ENCODE measurements at regions not wholly inside any gene's neighbourhood (a gene's known extent, or its start where the extent isn't known, plus 50 kb on each side); places are given as distances from the start of the nearest gene placed in this dataset.

DNA sequence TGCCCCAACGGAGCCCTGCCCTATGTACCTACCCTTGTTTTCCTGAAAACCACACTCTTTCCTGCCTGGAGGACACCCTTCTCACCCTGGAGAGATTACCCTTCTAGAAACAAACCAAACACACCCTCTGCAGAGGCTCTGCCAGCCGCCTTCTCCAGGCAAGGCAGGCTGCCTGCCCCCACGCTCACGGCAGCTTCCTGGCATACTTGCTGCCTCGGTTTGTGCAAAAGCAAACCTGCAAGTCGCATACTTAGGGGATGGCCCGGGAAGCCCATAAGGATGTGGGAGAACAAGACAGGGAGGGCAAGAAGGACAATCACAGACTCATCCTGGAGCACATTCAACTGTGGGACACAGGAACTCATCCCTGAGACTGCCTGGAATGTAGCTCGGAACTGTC is 154.0 kb upstream of the DIO3 start:
- 63 to 70% methylated on average over 8 of the region's 8 CpGs for WGBS, 2 experiments (ENCODE audit: low coverage in 1 of 2, low lambda C conversion rate in 2 of 2, missing lambda C conversion rate in 2 of 2)
- H3K36me3 ChIP-seq (ENCODE audit: low read depth) = no peaks in the 10 kb centered on the region
- no peaks in the 10 kb centered on the region for H3K9me2 ChIP-seq (ENCODE audit: insufficient read depth)
- H3K27ac ChIP-seq = no peak overlapping the region
- H3K4me1 ChIP-seq (ENCODE audit: insufficient read depth) = peaks cover 6% of the 10 kb centered on the region; the same call in 1 of the 2 replicates
- no peak overlapping the region for H3K4me3 ChIP-seq
- no peaks in the 10 kb centered on the region for H4K20me1 ChIP-seq (ENCODE audit: insufficient read depth)
- H3K9ac ChIP-seq = no peak overlapping the region
- H3K9me3 ChIP-seq (ENCODE audit: low read depth) = no peaks in the 10 kb centered on the region
- no peak overlapping the region for H2AFZ ChIP-seq
- H3K4me2 ChIP-seq (ENCODE audit: unreplicated experiment) = no peak overlapping the region
- no peaks in the 10 kb centered on the region; the same call in 1 of the 2 replicates for H3F3A ChIP-seq (ENCODE audit: insufficient read depth)
- in situ Hi-C loops (cut with MboI) = no loop called here
- peaks cover 15% of the 10 kb centered on the region for H3K27me3 ChIP-seq (replicated peaks; ENCODE audit: insufficient read depth)
- DNase-seq = no peak
- TF ChIP-seq EZH2 (IDR thresholded peaks at IDR 0.05; ENCODE audit: insufficient read depth, poor library complexity, severe bottlenecking) = no peak
- H3K79me2 ChIP-seq (ENCODE audit: insufficient read depth) = no peaks in the 10 kb centered on the region

- peaks cover 23% of the 10 kb centered on the region for H3K27me3 ChIP-seq (replicated peaks; ENCODE audit: insufficient read depth)
- H3K4me2 ChIP-seq (ENCODE audit: unreplicated experiment) = no peak overlapping the region
- no peaks in the 10 kb centered on the region for H3K36me3 ChIP-seq (ENCODE audit: low read depth)
- H4K20me1 ChIP-seq (ENCODE audit: insufficient read depth) = no peaks in the 10 kb centered on the region
- no peak overlapping the region for H3K4me3 ChIP-seq
- H3K27ac ChIP-seq = peak overlapping the region; percentile 14; the same call in 1 of the 2 replicates
- no peaks in the 10 kb centered on the region for H3K9me3 ChIP-seq (ENCODE audit: low read depth)
- TF ChIP-seq EZH2phosphoT487 (IDR thresholded peaks at IDR 0.05; ENCODE audit: insufficient read depth, low read depth) = no peak
- TF ChIP-seq EZH2 (IDR thresholded peaks at IDR 0.05; ENCODE audit: insufficient read depth, poor library complexity, severe bottlenecking) = no peak
- H3K79me2 ChIP-seq (ENCODE audit: insufficient read depth) = no peaks in the 10 kb centered on the region
- no peak overlapping the region for H3K9ac ChIP-seq
- H2AFZ ChIP-seq = no peak overlapping the region
- DNase-seq = peak; percentile 85
- H3F3A ChIP-seq (ENCODE audit: insufficient read depth) = no peaks in the 10 kb centered on the region; the same call in 1 of the 2 replicates
- peaks cover 6% of the 10 kb centered on the region; the same call in 1 of the 2 replicates for H3K4me1 ChIP-seq (ENCODE audit: insufficient read depth)
- in situ Hi-C loops (cut with MboI) = no loop called here
- no peaks in the 10 kb centered on the region for H3K9me2 ChIP-seq (ENCODE audit: insufficient read depth)
- WGBS, 2 experiments (ENCODE audit: low coverage in 1 of 2, low lambda C conversion rate in 2 of 2, missing lambda C conversion rate in 2 of 2) = 22 to 24% methylated on average over 20 of the region's 20 CpGs
Measured at GRCh38 chr14:101408077-101408831, 153.0 kb upstream of the DIO3 start.

DNA sequence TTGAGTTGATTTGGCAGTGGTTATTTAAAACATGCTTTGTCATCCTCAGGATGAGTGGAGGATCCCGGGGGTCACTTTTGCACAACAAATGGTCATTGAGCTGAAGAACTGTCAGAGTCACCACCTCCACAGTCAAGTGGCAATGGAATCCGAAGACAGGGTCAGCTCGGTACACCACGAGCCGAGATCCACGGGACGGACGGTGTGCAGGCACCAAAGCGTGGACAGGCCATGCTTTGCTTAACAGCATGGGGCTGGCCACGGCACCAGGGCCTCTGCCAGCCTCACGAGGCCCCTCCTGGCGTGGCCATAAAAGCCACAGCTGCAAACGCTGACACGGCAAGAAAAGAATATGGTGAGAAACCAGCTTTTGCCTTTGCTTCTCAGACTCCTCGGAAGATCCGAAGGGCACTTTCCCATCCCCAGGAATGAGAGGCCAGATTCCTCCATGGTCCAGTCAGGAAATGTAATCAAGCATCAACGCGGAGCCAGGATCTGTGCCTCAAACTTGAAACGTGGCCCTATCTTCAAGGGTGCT is 152.2 kb upstream of the DIO3 start:
- H4K20me1 ChIP-seq (ENCODE audit: insufficient read depth) = no peaks in the 10 kb centered on the region
- no peaks in the 10 kb centered on the region for H3K9me2 ChIP-seq (ENCODE audit: insufficient read depth)
- no peaks in the 10 kb centered on the region for H3K79me2 ChIP-seq (ENCODE audit: insufficient read depth)
- no peak overlapping the region for H2AFZ ChIP-seq
- no peak for DNase-seq
- 51 to 53% methylated on average over 19 of the region's 19 CpGs for WGBS, 2 experiments (ENCODE audit: low coverage in 1 of 2, low lambda C conversion rate in 2 of 2, missing lambda C conversion rate in 2 of 2)
- no peaks in the 10 kb centered on the region for H3K9me3 ChIP-seq (ENCODE audit: low read depth)
- no peak overlapping the region for H3K4me2 ChIP-seq (ENCODE audit: unreplicated experiment)
- TF ChIP-seq EZH2phosphoT487 (IDR thresholded peaks at IDR 0.05; ENCODE audit: insufficient read depth, low read depth) = no peak
- TF ChIP-seq EZH2 (IDR thresholded peaks at IDR 0.05; ENCODE audit: insufficient read depth, poor library complexity, severe bottlenecking) = no peak
- H3K4me3 ChIP-seq = no peak overlapping the region
- peaks cover 23% of the 10 kb centered on the region for H3K27me3 ChIP-seq (replicated peaks; ENCODE audit: insufficient read depth)
- H3K27ac ChIP-seq = peak overlapping the region; percentile 14; the same call in 1 of the 2 replicates
- in situ Hi-C loops (cut with MboI) = no loop called here
- H3F3A ChIP-seq (ENCODE audit: insufficient read depth) = no peaks in the 10 kb centered on the region; the same call in 1 of the 2 replicates
- H3K4me1 ChIP-seq (ENCODE audit: insufficient read depth) = peaks cover 6% of the 10 kb centered on the region; the same call in 1 of the 2 replicates
- no peaks in the 10 kb centered on the region for H3K36me3 ChIP-seq (ENCODE audit: low read depth)
- no peak overlapping the region for H3K9ac ChIP-seq

GRCh38 chr14:101410126-101410525 is 151.2 kb upstream of the DIO3 start:
- no peak overlapping the region for H3K4me2 ChIP-seq (ENCODE audit: unreplicated experiment)
- H2AFZ ChIP-seq = no peak overlapping the region
- no peak overlapping the region for H3K9ac ChIP-seq
- peaks cover 6% of the 10 kb centered on the region; the same call in 1 of the 2 replicates for H3K4me1 ChIP-seq (ENCODE audit: insufficient read depth)
- no peak for DNase-seq
- no peaks in the 10 kb centered on the region for H3K79me2 ChIP-seq (ENCODE audit: insufficient read depth)
- peaks cover 27% of the 10 kb centered on the region for H3K27me3 ChIP-seq (replicated peaks; ENCODE audit: insufficient read depth)
- in situ Hi-C loops (cut with MboI) = no loop called here
- H3K9me3 ChIP-seq (ENCODE audit: low read depth) = no peaks in the 10 kb centered on the region
- no peaks in the 10 kb centered on the region for H3K36me3 ChIP-seq (ENCODE audit: low read depth)
- H3K9me2 ChIP-seq (ENCODE audit: insufficient read depth) = no peaks in the 10 kb centered on the region
- no peaks in the 10 kb centered on the region; the same call in 1 of the 2 replicates for H3F3A ChIP-seq (ENCODE audit: insufficient read depth)
- no peak for TF ChIP-seq EZH2phosphoT487 (IDR thresholded peaks at IDR 0.05; ENCODE audit: insufficient read depth, low read depth)
- TF ChIP-seq EZH2 (IDR thresholded peaks at IDR 0.05; ENCODE audit: insufficient read depth, poor library complexity, severe bottlenecking) = no peak
- H3K4me3 ChIP-seq = no peak overlapping the region
- 76 to 78% methylated on average over 5 of the region's 5 CpGs for WGBS, 2 experiments (ENCODE audit: low coverage in 1 of 2, low lambda C conversion rate in 2 of 2, missing lambda C conversion rate in 2 of 2)
- no peak overlapping the region for H3K27ac ChIP-seq
- no peaks in the 10 kb centered on the region for H4K20me1 ChIP-seq (ENCODE audit: insufficient read depth)
